Keratinocyte (primary cell): ENCODE measurements at regions not wholly inside any gene's neighbourhood (a gene's known extent, or its start where the extent isn't known, plus 50 kb on each side); places are given as distances from the start of the nearest gene placed in this dataset.

Experiments used
- DNase-seq: peaks from one replicate; pipeline ENCODE4 v3.0.0-alpha.2; 2011; ENCODE audit warnings: low read depth, missing footprints, low spot score
- FAIRE-seq: peaks from 2 replicates; lab custom pipeline; 2011; peaks lifted over from hg19 to GRCh38; lab: Jason Lieb, UNC
- H2AFZ ChIP-seq: 2 replicates; pipeline ENCODE4 v1.6.0; 2012; ENCODE audit warnings: low read length, control low read depth, inconsistent platforms; ENCODE audit not compliant: control insufficient read depth
- H3K27ac ChIP-seq: 2 replicates; pipeline ENCODE4 v1.5.1; 2011; ENCODE audit warnings: low read length; ENCODE audit not compliant: control insufficient read depth, insufficient read depth
- H3K27me3 ChIP-seq: 3 replicates; pipeline ENCODE4 v1.6.0; 2011; ENCODE audit warnings: low read length; ENCODE audit not compliant: control insufficient read depth, insufficient read depth; ENCODE audit errors: extremely low read depth
- H3K36me3 ChIP-seq, 2 experiments: 2 replicates in 1 of 2; 3 replicates in 1 of 2; pipeline ENCODE4 v1.5.1; 2011; ENCODE audit warnings: low read length in 2 of 2, mild to moderate bottlenecking in 1 of 2; ENCODE audit not compliant: control insufficient read depth in 2 of 2, insufficient read depth in 2 of 2; ENCODE audit errors: extremely low read depth in 1 of 2
- H3K4me1 ChIP-seq: 3 replicates; pipeline ENCODE4 v1.5.1; 2011; ENCODE audit warnings: low read length; ENCODE audit not compliant: control insufficient read depth, insufficient read depth; ENCODE audit errors: extremely low read depth
- H3K4me2 ChIP-seq: 3 replicates; pipeline ENCODE4 v1.6.0; 2011; ENCODE audit warnings: low read depth, low read length; ENCODE audit not compliant: control insufficient read depth, insufficient read depth; ENCODE audit errors: extremely low read depth
- H3K4me3 ChIP-seq, 3 experiments: fragments of 200-600 bp in 1 of 3; sonication (generic) in 1 of 3; 2 replicates in 2 of 3; 3 replicates in 1 of 3; pipeline ENCODE4 v1.5.1; 2011 to 2016; ENCODE audit warnings: low read length in 3 of 3, mild to moderate bottlenecking in 3 of 3, control low read depth in 2 of 3, inconsistent platforms in 1 of 3, low read depth in 1 of 3, mixed read lengths in 1 of 3, mixed run types in 1 of 3, moderate library complexity in 1 of 3; ENCODE audit not compliant: control insufficient read depth in 2 of 3, insufficient read depth in 2 of 3; ENCODE audit errors: extremely low read depth in 1 of 3
- H3K79me2 ChIP-seq: 2 replicates; pipeline ENCODE4 v1.6.0; 2012; ENCODE audit warnings: low read length; ENCODE audit not compliant: control insufficient read depth, insufficient read depth
- H3K9ac ChIP-seq: 3 replicates; pipeline ENCODE4 v1.6.0; 2011; ENCODE audit warnings: low read length; ENCODE audit not compliant: control insufficient read depth, insufficient read depth; ENCODE audit errors: extremely low read depth
- H3K9me1 ChIP-seq: 3 replicates; pipeline ENCODE4 v1.6.0; 2011; ENCODE audit warnings: low read length; ENCODE audit not compliant: control insufficient read depth, insufficient read depth; ENCODE audit errors: extremely low read depth
- H3K9me3 ChIP-seq: 2 replicates; pipeline ENCODE4 v1.5.1; 2012; ENCODE audit warnings: low read depth, low read length; ENCODE audit not compliant: control insufficient read depth
- H4K20me1 ChIP-seq: 3 replicates; pipeline ENCODE4 v1.6.0; 2011; ENCODE audit warnings: low read length; ENCODE audit not compliant: control insufficient read depth, insufficient read depth; ENCODE audit errors: extremely low read depth
- EZH2 ChIP-seq: IDR thresholded peaks from one replicate; pipeline ENCODE4 v1.6.1; 2012; ENCODE audit warnings: inconsistent platforms, mild to moderate bottlenecking, low read length, moderate library complexity
- dilution Hi-C: fragments of 300-500 bp; cut with MboI; formaldehyde crosslinking; loops from one replicate; pipeline ENCODE4 v1.7.0; 2020; ENCODE audit warnings: low sequenced_read_pairs; ENCODE audit not compliant: extremely low pct_ligation_motif_present
- TF ChIP-seq, protein P1 (sequence below), 3 experiments: IDR thresholded peaks in 1 of 3; conservative IDR thresholded peaks in 1 of 3; optimal IDR thresholded peaks in 1 of 3; 2 replicates in 2 of 3; 3 replicates in 1 of 3; pipeline versions ENCODE3 to v1.5.1; 2011; ENCODE audit warnings: low read length in 3 of 3, mild to moderate bottlenecking in 3 of 3, moderate library complexity in 2 of 3, control low read depth in 1 of 3, inconsistent platforms in 1 of 3; ENCODE audit not compliant: insufficient read depth in 2 of 3; ENCODE audit errors: extremely low read depth in 1 of 3

GRCh38 chr9:11968631-11969030 is 724.6 kb upstream of the TYRP1 start:
- no peak overlapping the region for H3K4me3 ChIP-seq
- no peaks in the 10 kb centered on the region for H3K9me1 ChIP-seq
- no peaks in the 10 kb centered on the region for H3K4me1 ChIP-seq
- no peaks in the 10 kb centered on the region for H3K9me3 ChIP-seq
- H2AFZ ChIP-seq: no peak overlapping the region
- H3K36me3 ChIP-seq: no peaks in the 10 kb centered on the region
- H3K27ac ChIP-seq: no peak overlapping the region
- dilution Hi-C loops: no loop called here
- DNase-seq (no peak), FAIRE-seq (no peak)
- no peaks in the 10 kb centered on the region for H4K20me1 ChIP-seq
- no peak for TF ChIP-seq EZH2
- TF ChIP-seq, protein P1, sequence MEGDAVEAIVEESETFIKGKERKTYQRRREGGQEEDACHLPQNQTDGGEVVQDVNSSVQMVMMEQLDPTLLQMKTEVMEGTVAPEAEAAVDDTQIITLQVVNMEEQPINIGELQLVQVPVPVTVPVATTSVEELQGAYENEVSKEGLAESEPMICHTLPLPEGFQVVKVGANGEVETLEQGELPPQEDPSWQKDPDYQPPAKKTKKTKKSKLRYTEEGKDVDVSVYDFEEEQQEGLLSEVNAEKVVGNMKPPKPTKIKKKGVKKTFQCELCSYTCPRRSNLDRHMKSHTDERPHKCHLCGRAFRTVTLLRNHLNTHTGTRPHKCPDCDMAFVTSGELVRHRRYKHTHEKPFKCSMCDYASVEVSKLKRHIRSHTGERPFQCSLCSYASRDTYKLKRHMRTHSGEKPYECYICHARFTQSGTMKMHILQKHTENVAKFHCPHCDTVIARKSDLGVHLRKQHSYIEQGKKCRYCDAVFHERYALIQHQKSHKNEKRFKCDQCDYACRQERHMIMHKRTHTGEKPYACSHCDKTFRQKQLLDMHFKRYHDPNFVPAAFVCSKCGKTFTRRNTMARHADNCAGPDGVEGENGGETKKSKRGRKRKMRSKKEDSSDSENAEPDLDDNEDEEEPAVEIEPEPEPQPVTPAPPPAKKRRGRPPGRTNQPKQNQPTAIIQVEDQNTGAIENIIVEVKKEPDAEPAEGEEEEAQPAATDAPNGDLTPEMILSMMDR (optimal IDR thresholded peaks at IDR 0.05 in 1 of 3, IDR thresholded peaks at IDR 0.05 in 1 of 3, conservative IDR thresholded peaks at IDR 0.05 in 1 of 3; ENCODE audit: extremely low read depth in 1 of 3, insufficient read depth in 2 of 3, low read length in 3 of 3): no peak
- no peak overlapping the region for H3K4me2 ChIP-seq
- no peaks in the 10 kb centered on the region for H3K79me2 ChIP-seq
- no peak overlapping the region for H3K9ac ChIP-seq
- no peaks in the 10 kb centered on the region for H3K27me3 ChIP-seq

DNA sequence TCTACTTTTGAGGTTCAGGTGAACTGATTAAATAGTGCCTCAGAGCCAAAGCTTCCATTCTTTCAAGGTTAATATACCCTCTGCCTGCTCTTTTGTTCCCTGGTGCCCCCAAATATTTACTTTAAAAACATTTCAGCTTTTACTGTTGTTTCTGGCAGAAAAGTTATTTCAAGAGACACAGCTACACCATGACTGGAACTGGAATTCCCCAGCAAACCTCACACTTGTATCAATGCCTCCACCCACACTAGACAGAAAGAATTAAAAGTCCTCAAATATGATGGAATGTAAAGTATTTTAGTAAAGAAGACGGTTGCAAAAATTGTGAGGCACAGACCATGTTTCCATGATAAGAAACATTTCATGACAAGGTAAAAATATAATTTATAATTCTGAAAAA is 720.2 kb upstream of the TYRP1 start:
- Histone ChIP-seq H2AFZ (no peak overlapping the region), H3K9ac (no peak overlapping the region), H3K9me3 (no peaks in the 10 kb centered on the region), H3K27me3 (no peaks in the 10 kb centered on the region), H3K79me2 (no peaks in the 10 kb centered on the region), H3K36me3 (no peaks in the 10 kb centered on the region), H3K4me1 (no peaks in the 10 kb centered on the region), H3K27ac (no peak overlapping the region), H3K4me3 (no peak overlapping the region), H3K4me2 (no peak overlapping the region), H4K20me1 (no peaks in the 10 kb centered on the region), H3K9me1 (no peaks in the 10 kb centered on the region)
- DNase-seq: no peak
- TF ChIP-seq EZH2: no peak
- TF ChIP-seq, protein P1 (optimal IDR thresholded peaks at IDR 0.05 in 1 of 3, IDR thresholded peaks at IDR 0.05 in 1 of 3, conservative IDR thresholded peaks at IDR 0.05 in 1 of 3; ENCODE audit: extremely low read depth in 1 of 3, insufficient read depth in 2 of 3, low read length in 3 of 3): no peak
- dilution Hi-C loops: no loop called here
- no peak for FAIRE-seq
